K562 (cell line): ENCODE measurements at regions not wholly inside any gene's neighbourhood (a gene's known extent, or its start where the extent isn't known, plus 50 kb on each side); places are given as distances from the start of the nearest gene placed in this dataset.
A peak's percentile ranks its signal among the peaks of the same experiment; 100 is the strongest.

ENCODE experiments used
- ATAC-seq: fragments of 200-7000 bp; cut with Tn5 transposase; 3 replicates; pipeline ENCODE4 v1.9.1; 2020; ENCODE audit warnings: moderate library complexity
- BruUV-seq: library from RNA; stranded (reverse); fragments of 400-500 nt; replicated peaks from 2 replicates; lab custom pipeline; 2021; lab: Mats Ljungman, UMichigan
- CTCF ChIA-PET: fragments of 300-600 bp; formaldehyde crosslinking; extraction: SDS; loops from one replicate; lab custom pipeline; 2021; ENCODE audit warnings: low intra/inter-chr PET ratio; lab: Yijun Ruan, JAX
- POLR2A ChIA-PET: fragments of 300-600, 350-650 bp; sonication (Branson Sonifier 250); formaldehyde crosslinking; extraction: SDS; loops from one replicate; lab custom pipeline; 2021; ENCODE audit warnings: antibody characterized with exemption, inconsistent platforms; lab: Yijun Ruan, JAX
- DNase-seq, 4 experiments: peaks; one replicate each; pipeline versions ENCODE4 v3.0.0 to v3.0.0-alpha.2; 2011 to 2018; ENCODE audit warnings: low spot score in 3 of 4, mixed read lengths in 3 of 4; ENCODE audit errors: extremely low read depth in 1 of 4
- FAIRE-seq: peaks from 2 replicates; lab custom pipeline; 2011; peaks lifted over from hg19 to GRCh38; lab: Jason Lieb, UNC
- H2AFZ ChIP-seq: 2 replicates; pipeline ENCODE4 v1.6.0; 2011; ENCODE audit warnings: low read depth, low read length, control low read depth, inconsistent platforms
- H3K27ac ChIP-seq: fragments of 200-600 bp; 3 replicates; pipeline ENCODE4 v1.8.0; 2011; ENCODE audit warnings: low read depth, mild to moderate bottlenecking, control low read depth, inconsistent platforms, low read length, moderate library complexity, mixed read lengths; ENCODE audit errors: extremely low read depth
- H3K27me3 ChIP-seq, 2 experiments: fragments of 300-600 bp in 1 of 2; 2 replicates in 1 of 2; 3 replicates in 1 of 2; pipeline versions ENCODE4 v1.6.0 to v1.8.0; 2011; ENCODE audit warnings: inconsistent platforms in 2 of 2, low read length in 2 of 2, mild to moderate bottlenecking in 1 of 2, mixed read lengths in 1 of 2, moderate library complexity in 1 of 2; ENCODE audit not compliant: control insufficient read depth in 2 of 2, insufficient read depth in 2 of 2
- H3K36me3 ChIP-seq: fragments of 300-600 bp; 3 replicates; pipeline ENCODE4 v1.8.0; 2011; ENCODE audit warnings: mild to moderate bottlenecking, low read length, inconsistent platforms; ENCODE audit not compliant: control insufficient read depth, insufficient read depth
- H3K4me1 ChIP-seq, 2 experiments: fragments of 200-600 bp in 1 of 2; replicated peaks in 1 of 2; 2 replicates in 1 of 2; 3 replicates in 1 of 2; pipeline versions ENCODE4 v1.5.1 to v1.8.0; 2011; ENCODE audit warnings: inconsistent platforms in 2 of 2, low read length in 2 of 2, mild to moderate bottlenecking in 1 of 2, mixed read lengths in 1 of 2, moderate library complexity in 1 of 2; ENCODE audit not compliant: control insufficient read depth in 2 of 2, insufficient read depth in 2 of 2
- H3K4me2 ChIP-seq: 2 replicates; pipeline ENCODE4 v1.6.1; 2011; ENCODE audit warnings: low read length, control low read depth, inconsistent platforms, mixed read lengths; ENCODE audit not compliant: insufficient read depth
- H3K4me3 ChIP-seq: fragments of 200-600 bp; sonication (generic), shearing (Covaris generic); 2 replicates; pipeline ENCODE4 v1.5.1; 2016; ENCODE audit warnings: control low read depth, inconsistent platforms
- H3K79me2 ChIP-seq: fragments of 200-600 bp; 3 replicates; pipeline ENCODE4 v1.8.0; 2011; ENCODE audit warnings: low read length, inconsistent platforms; ENCODE audit not compliant: control insufficient read depth, insufficient read depth
- H3K9ac ChIP-seq, 2 experiments: 2 replicates each; pipeline versions ENCODE4 v1.6.0 to v1.6.1; 2011; ENCODE audit warnings: low read depth in 2 of 2, low read length in 2 of 2, control low read depth in 1 of 2, inconsistent platforms in 1 of 2, mild to moderate bottlenecking in 1 of 2, mixed read lengths in 1 of 2; ENCODE audit not compliant: insufficient read depth in 1 of 2
- H3K9me1 ChIP-seq: one replicate; pipeline ENCODE4 v1.6.0; 2011; ENCODE audit warnings: inconsistent platforms, mild to moderate bottlenecking, low read length, moderate library complexity; ENCODE audit not compliant: control insufficient read depth, insufficient read depth
- H3K9me3 ChIP-seq: replicated peaks from 2 replicates; pipeline ENCODE4 v1.5.1; 2011; ENCODE audit warnings: low read depth, low read length, inconsistent platforms; ENCODE audit not compliant: control insufficient read depth, insufficient read depth
- H4K20me1 ChIP-seq: replicated peaks from 2 replicates; pipeline ENCODE4 v1.6.1; 2011; ENCODE audit warnings: low read length, inconsistent platforms, mixed read lengths; ENCODE audit not compliant: control insufficient read depth, insufficient read depth
- CXXC5 ChIP-seq: fragments of 250-450 bp; sonication (Bioruptor Pico); IDR thresholded peaks from 2 replicates; pipeline ENCODE4 v1.8.0; 2022; ENCODE audit warnings: inconsistent platforms, mild to moderate bottlenecking, moderate library complexity
- MBD2 ChIP-seq: sonication (generic); IDR thresholded peaks from 2 replicates; pipeline ENCODE4 v1.6.1; 2016; ENCODE audit warnings: low read depth, borderline replicate concordance
- RFX5 ChIP-seq: IDR thresholded peaks from 2 replicates; pipeline ENCODE4 v1.6.1; 2011; ENCODE audit warnings: low read depth, mild to moderate bottlenecking, improper control_type of control experiment, low read length
- ZNF134 ChIP-seq: fragments of 250-450 bp; sonication (Bioruptor Pico); conservative IDR thresholded peaks from 2 replicates; pipeline ENCODE4 v1.4.0; 2020
- WGBS: fragments of 100-300 bp; shearing (Covaris generic); methylation state at CpG from one replicate; pipeline ENCODE4 v1.1.6; 2016; ENCODE audit warnings: low coverage, mixed read lengths; ENCODE audit not compliant: insufficient coverage; ENCODE audit errors: missing lambda C conversion rate; 5-methylcytosine and 5-hydroxymethylcytosine counted together
- in situ Hi-C: fragments of 300-500 bp; cut with MboI; formaldehyde crosslinking; loops from 4 replicates; pipeline ENCODE4 v1.15.0; 2018; ENCODE audit warnings: inconsistent platforms, mixed read lengths
- intact Hi-C: fragments of 100-400 bp; cut with micrococcal nuclease; formaldehyde crosslinking; loops from 2 replicates; pipeline ENCODE4 v1.14.2; 2022

DNA sequence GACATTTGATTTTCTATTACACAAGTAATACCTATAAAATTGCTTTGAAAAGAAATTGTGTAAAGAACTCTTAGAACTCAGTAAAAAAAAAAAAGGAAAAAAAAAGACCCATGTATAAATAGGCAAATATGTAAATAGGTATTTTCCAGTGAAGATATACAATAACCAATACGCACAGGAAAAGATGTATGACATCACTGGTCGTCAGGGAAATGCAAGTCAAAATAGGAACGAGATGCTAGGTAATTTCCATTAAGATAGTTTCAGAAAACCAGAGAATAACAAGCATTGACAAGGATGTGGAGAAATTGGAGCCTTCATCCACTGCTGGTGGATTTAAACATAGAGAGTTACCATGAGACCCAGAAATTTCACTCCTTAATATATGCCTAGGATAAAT, 708.8 kb downstream of the MTRR start:
- Histone ChIP-seq H3K9ac (no peak overlapping the region), H3K27ac (no peak overlapping the region), H2AFZ (no peak overlapping the region), H3K79me2 (no peaks in the 10 kb centered on the region), H3K9me3 (no peaks in the 10 kb centered on the region), H3K4me2 (no peak overlapping the region), H3K9me1 (no peaks in the 10 kb centered on the region), H3K36me3 (no peaks in the 10 kb centered on the region), H3K27me3 (no peaks in the 10 kb centered on the region), H3K4me3 (no peak overlapping the region), H3K4me1 (no peaks in the 10 kb centered on the region), H4K20me1 (no peaks in the 10 kb centered on the region)
- FAIRE-seq: no peak
- in situ Hi-C loops (no loop called here), intact Hi-C loops (no loop called here)
- ChIA-PET POLR2A (no interaction called here), CTCF (no interaction called here)
- BruUV-seq: no TSS peak
- ATAC-seq: no peak
- peak; percentile 84 for TF ChIP-seq RFX5
- no peak for TF ChIP-seq MBD2
- 4% methylated on average over 3 of the region's 3 CpGs for WGBS
- DNase-seq: no peak

DNA sequence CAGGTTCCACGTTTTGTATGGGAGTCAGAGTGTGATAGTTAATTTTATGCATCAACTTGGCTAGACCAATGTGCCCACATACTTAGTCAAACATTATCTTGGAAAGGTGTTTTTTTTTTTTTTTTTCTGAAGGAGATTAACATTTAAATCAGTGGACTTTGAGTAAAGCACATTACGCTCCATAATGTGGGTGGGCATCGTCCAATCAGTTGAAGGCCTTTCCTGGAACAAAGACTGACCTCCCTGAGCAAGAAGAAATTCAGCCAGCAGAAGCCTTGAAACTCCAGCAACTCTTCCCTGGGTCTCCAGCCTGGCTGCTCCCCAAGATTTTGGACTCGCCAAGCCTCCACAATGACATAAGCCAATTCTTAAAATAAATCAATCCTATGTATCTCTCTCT, 711.4 kb downstream of the MTRR start:
- CTCF ChIA-PET: no interaction called here
- no peaks in the 10 kb centered on the region for H3K79me2 ChIP-seq
- no peaks in the 10 kb centered on the region for H3K9me3 ChIP-seq
- H3K4me1 ChIP-seq: no peaks in the 10 kb centered on the region
- no peak overlapping the region for H3K9ac ChIP-seq
- H3K36me3 ChIP-seq: no peaks in the 10 kb centered on the region
- in situ Hi-C loops (no loop called here), intact Hi-C loops (no loop called here)
- H3K4me3 ChIP-seq: no peak overlapping the region
- 1% methylated on average over 4 of the region's 4 CpGs for WGBS
- H3K27me3 ChIP-seq: no peaks in the 10 kb centered on the region
- FAIRE-seq (no peak), DNase-seq (no peak)
- BruUV-seq: no TSS peak
- H3K9me1 ChIP-seq: no peaks in the 10 kb centered on the region
- H3K4me2 ChIP-seq: no peak overlapping the region
- H3K27ac ChIP-seq: no peak overlapping the region
- no peak for TF ChIP-seq CXXC5 (CRISPR knock-in tag)
- TF ChIP-seq ZNF134: peak; percentile 86
- TF ChIP-seq, all 486 proteins: peak for 1
- POLR2A ChIA-PET: no interaction called here
- no peaks in the 10 kb centered on the region for H4K20me1 ChIP-seq
- no peak overlapping the region for H2AFZ ChIP-seq
- no peak for ATAC-seq
